Naive B cell (primary cell): ENCODE measurements at regions not wholly inside any gene's neighbourhood (a gene's known extent, or its start where the extent isn't known, plus 50 kb on each side); places are given as distances from the start of the nearest gene placed in this dataset.
"Not testable (repeated sequence)": the region's sequence is repeated elsewhere in the genome, so short reads cannot be mapped to it uniquely, and the experiment has no call there.

Source experiments
- ATAC-seq, 2 donors: fragments of 150-1000 bp; cut with Tn5 transposase; 2 replicates each; pipeline ENCODE4 v1.10.0; 2021; ENCODE audit warnings: low read depth in 2 of 2, mild to moderate bottlenecking in 2 of 2, moderate library complexity in 2 of 2
- DNase-seq: peaks from one replicate; pipeline ENCODE4 v3.0.0; 2022
- H3K27ac Mint-ChIP-seq, 6 donors: one replicate each; pipeline ENCODE4 v1.8.0; 2020 to 2022; ENCODE audit warnings: mild to moderate bottlenecking in 6 of 6, mixed read lengths in 6 of 6, moderate library complexity in 5 of 6, inconsistent platforms in 2 of 6
- H3K27me3 Mint-ChIP-seq, 3 donors: one replicate each; pipeline ENCODE4 v1.8.0; 2021 to 2022; ENCODE audit warnings: mixed read lengths in 3 of 3, mild to moderate bottlenecking in 1 of 3
- H3K36me3 Mint-ChIP-seq, 2 donors: one replicate each; pipeline ENCODE4 v1.8.0; 2020 to 2022; ENCODE audit warnings: mixed read lengths in 2 of 2, inconsistent platforms in 1 of 2, mild to moderate bottlenecking in 1 of 2
- H3K4me1 Mint-ChIP-seq, 3 donors: one replicate each; pipeline ENCODE4 v1.8.0; 2020 to 2022; ENCODE audit warnings: mixed read lengths in 3 of 3, inconsistent platforms in 1 of 3, mild to moderate bottlenecking in 1 of 3, moderate library complexity in 1 of 3
- H3K4me3 Mint-ChIP-seq, 8 donors: one replicate each; pipeline ENCODE4 v1.8.0; 2020 to 2022; ENCODE audit warnings: mild to moderate bottlenecking in 8 of 8, mixed read lengths in 8 of 8, moderate library complexity in 8 of 8, inconsistent platforms in 2 of 8
- H3K9me3 Mint-ChIP-seq, 7 donors: one replicate each; pipeline ENCODE4 v1.8.0; 2020 to 2022; ENCODE audit warnings: mixed read lengths in 7 of 7, mild to moderate bottlenecking in 5 of 7, inconsistent platforms in 2 of 7, moderate library complexity in 1 of 7

- H3K4me1 Mint-ChIP-seq, ATAC-seq, H3K27ac Mint-ChIP-seq, DNase-seq, H3K36me3 Mint-ChIP-seq, H3K4me3 Mint-ChIP-seq: not testable (repeated sequence)
- Mint-ChIP-seq H3K27me3 (peaks cover 0 to 18% (median 0%) of the 10 kb centered on the region in 3 donors), H3K9me3 (peaks cover 0 to 16% (median 9%) of the 10 kb centered on the region in 7 donors)
These were observed 463.6 kb downstream of the RPS6KC1 start for GRCh38 chr1:213514408-213515179.

DNA sequence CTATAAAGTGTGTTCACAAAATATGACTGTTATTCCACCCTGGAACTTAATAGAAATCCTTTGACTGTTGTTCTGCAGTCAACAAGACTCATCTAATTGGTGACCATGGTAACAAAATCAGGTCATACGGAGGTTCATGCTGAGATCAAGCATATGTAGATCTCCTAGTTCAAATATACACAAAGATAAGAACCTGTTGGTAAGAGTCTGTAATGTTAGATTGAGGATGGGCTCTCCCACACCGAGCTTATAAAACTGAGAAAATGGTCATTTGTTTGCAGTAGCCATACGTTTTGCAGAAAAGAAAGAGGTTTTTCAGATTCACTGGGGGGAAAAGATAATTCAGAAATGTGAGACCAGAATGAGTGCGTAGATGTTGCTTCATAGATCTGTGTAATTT, 468.1 kb downstream of the RPS6KC1 start:
- Mint-ChIP-seq H3K27me3 (peaks cover 0 to 26% (median 0%) of the 10 kb centered on the region in 3 donors), H3K9me3 (peaks cover 3 to 20% (median 12%) of the 10 kb centered on the region in 7 donors), H3K36me3 (no peaks in the 10 kb centered on the region), H3K4me1 (no peaks in the 10 kb centered on the region), H3K27ac (no peak overlapping the region), H3K4me3 (no peak overlapping the region)
- no peak for DNase-seq
- no peak for ATAC-seq

- Mint-ChIP-seq H3K27ac (no peak overlapping the region), H3K36me3 (no peaks in the 10 kb centered on the region), H3K9me3 (peaks cover 3 to 20% (median 10%) of the 10 kb centered on the region in 7 donors), H3K4me3 (no peak overlapping the region), H3K4me1 (no peaks in the 10 kb centered on the region), H3K27me3 (peaks cover 0 to 26% (median 0%) of the 10 kb centered on the region in 3 donors)
- ATAC-seq, result no peak
- no peak for DNase-seq
These were observed 466.6 kb upstream of the PROX1 start for GRCh38 chr1:213521206-213521605.

DNA sequence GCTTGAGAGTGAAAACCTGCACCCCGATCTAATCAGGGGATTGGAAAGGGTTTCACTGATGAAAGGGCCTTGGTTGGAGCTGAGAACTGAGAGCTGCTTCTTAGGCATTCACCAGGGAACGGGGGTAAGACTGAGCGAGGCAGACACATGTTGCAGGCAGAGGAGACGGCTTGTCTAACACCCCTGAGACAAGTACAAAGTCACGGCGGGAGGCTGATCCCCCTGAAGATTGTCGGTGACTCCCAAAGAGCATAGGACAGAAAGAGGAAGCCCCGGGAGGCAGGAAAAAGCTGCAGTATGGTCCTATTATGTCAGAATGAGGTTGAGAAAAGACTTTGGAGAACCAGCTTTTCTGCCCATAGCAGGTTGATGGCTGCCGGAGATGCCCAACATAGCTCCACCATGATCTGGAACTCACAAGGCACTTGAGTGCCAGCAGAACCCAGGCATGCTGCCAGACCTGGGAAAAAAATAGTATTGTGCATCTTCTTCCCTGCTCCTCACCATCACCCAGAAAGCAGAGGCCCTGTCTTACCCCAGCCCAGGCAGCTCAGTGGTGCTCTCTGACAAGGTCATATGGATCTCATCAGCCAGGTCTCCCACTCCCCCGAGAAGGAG, 463.9 kb upstream of the PROX1 start:
- no peak overlapping the region for H3K4me3 Mint-ChIP-seq
- H3K36me3 Mint-ChIP-seq, result no peaks in the 10 kb centered on the region
- ATAC-seq, result no peak
- no peak overlapping the region for H3K27ac Mint-ChIP-seq
- no peak for DNase-seq
- peaks cover 2 to 16% (median 8%) of the 10 kb centered on the region in 7 donors for H3K9me3 Mint-ChIP-seq
- H3K27me3 Mint-ChIP-seq, result peaks cover 3 to 15% (median 3%) of the 10 kb centered on the region in 3 donors
- H3K4me1 Mint-ChIP-seq, result no peaks in the 10 kb centered on the region

GRCh38 chr1:213526306-213526705, 461.5 kb upstream of the PROX1 start:
- ATAC-seq (no peak), DNase-seq (no peak)
- no peak overlapping the region for H3K4me3 Mint-ChIP-seq
- no peaks in the 10 kb centered on the region for H3K4me1 Mint-ChIP-seq
- peaks cover 0 to 8% (median 3%) of the 10 kb centered on the region in 7 donors for H3K9me3 Mint-ChIP-seq
- H3K36me3 Mint-ChIP-seq, result no peaks in the 10 kb centered on the region
- H3K27ac Mint-ChIP-seq, result no peak overlapping the region
- peaks cover 0 to 5% (median 3%) of the 10 kb centered on the region in 3 donors for H3K27me3 Mint-ChIP-seq

DNA sequence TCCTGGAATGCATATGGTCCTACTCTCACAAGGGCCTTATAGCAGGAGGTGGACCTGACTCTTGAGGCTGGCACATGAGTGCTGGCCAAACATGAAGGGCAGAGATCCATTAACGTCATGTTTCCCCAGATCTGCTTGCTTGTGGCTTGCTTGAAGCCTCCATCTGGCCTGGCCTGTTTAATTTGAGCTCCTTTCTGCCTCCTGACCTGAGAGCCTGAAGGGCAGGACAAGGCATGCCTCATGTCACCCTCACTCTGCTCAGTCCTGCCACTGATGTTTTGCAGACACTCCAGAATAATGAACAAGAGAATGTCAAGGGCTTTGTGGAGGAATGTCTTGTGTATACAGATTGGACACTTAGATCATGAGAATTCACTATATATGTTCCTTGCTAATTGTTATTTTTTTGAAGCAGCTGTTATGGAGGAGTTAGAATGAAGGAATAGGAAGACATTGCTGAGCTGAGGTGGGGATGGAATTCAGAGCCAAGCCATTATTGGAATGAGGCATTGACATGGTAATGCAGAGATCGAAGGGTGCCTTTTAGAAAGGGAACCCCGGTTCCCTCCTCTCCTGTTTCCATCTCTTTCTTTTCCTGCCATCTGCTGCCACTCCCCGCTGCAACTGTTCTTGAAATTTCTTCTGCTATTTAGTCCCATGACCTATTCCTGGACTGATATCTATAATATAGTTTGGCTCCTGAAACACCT, 457.0 kb upstream of the PROX1 start:
- Mint-ChIP-seq H3K27me3 (peaks cover 0 to 5% (median 3%) of the 10 kb centered on the region in 3 donors), H3K4me1 (no peaks in the 10 kb centered on the region), H3K36me3 (no peaks in the 10 kb centered on the region), H3K4me3 (no peak overlapping the region), H3K9me3 (peaks cover 0 to 7% (median 1%) of the 10 kb centered on the region in 7 donors), H3K27ac (no peak overlapping the region)
- ATAC-seq, result no peak
- no peak for DNase-seq

DNA sequence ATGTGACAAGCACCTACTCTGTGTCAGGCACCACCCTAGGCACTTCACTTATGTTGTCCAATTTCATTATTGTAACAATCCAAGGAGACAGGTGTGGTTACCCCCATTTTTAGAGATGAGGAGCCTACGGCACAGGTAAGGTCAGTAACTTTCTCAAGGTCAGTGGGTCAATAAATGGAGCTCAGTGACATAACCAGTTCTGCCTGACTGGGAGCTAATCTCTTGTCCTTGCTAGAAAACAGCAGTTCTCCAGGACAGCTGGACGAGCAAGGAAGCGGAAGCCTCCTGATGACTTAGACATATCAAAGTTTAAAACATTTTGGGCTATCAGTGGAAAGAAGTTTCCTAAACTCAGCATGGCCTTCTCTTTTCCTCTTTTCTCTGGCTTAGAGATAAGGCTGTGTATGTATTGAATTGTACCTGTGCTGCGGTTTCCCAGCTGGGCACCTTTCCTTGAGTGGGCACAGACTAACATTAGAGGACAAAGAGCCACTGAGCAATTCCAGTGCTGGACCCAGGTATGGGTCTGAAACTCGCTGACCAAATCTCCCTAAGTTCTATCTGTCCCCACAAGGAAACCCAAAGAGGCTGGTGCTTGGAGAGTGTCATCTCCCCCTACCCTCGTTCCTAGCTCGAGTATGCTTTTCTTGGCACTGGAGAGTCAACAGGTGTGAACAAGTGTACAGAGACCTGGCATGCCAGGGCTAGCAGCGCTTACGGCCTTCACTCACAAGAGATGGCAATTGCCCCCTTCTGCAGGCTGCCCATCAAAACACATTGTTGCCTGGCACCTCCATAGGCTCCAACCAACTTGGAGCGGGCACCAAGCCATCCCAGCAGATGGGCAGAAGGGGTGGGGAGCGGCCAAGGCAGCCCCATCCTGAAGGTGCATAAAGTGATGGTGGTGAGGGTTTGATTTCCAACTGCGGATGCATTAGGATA, 456.1 kb upstream of the PROX1 start:
- ATAC-seq, result no peak
- no peaks in the 10 kb centered on the region for H3K36me3 Mint-ChIP-seq
- peaks cover 0 to 7% (median 2%) of the 10 kb centered on the region in 7 donors for H3K9me3 Mint-ChIP-seq
- no peak overlapping the region for H3K27ac Mint-ChIP-seq
- no peaks in the 10 kb centered on the region for H3K4me1 Mint-ChIP-seq
- DNase-seq, result no peak
- H3K4me3 Mint-ChIP-seq, result no peak overlapping the region
- peaks cover 0 to 5% (median 3%) of the 10 kb centered on the region in 3 donors for H3K27me3 Mint-ChIP-seq

- H3K9me3 Mint-ChIP-seq, result peaks cover 0 to 7% (median 2%) of the 10 kb centered on the region in 7 donors
- ATAC-seq (no peak), DNase-seq (no peak)
- no peaks in the 10 kb centered on the region for H3K36me3 Mint-ChIP-seq
- H3K4me3 Mint-ChIP-seq, result no peak overlapping the region
- H3K4me1 Mint-ChIP-seq, result no peaks in the 10 kb centered on the region
- no peak overlapping the region for H3K27ac Mint-ChIP-seq
- H3K27me3 Mint-ChIP-seq, result peaks cover 0 to 5% (median 0%) of the 10 kb centered on the region in 3 donors
These were observed 454.6 kb upstream of the PROX1 start for GRCh38 chr1:213533125-213533524.

DNA sequence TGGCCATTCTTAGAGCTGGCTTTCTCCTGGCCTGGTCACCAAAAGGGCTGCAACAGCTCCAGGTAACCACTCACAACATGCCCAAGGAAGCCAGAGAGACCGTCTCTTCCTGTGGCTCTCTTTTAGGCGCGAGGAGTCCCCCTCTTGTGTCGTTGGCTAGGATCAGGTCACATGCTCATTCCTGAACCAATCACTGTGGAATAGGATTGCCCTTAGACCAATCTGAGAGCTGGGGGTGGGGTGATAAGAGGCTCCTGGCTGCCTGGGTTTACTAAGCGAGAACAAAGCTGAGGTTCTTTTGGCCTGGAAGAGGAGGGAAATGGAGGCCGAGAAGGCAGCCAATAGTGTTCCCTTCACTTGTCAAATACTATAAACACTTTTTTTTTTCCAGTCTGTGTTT, 452.1 kb upstream of the PROX1 start:
- ATAC-seq (no peak), DNase-seq (no peak)
- H3K9me3 Mint-ChIP-seq, result peaks cover 0 to 7% (median 2%) of the 10 kb centered on the region in 7 donors
- H3K27me3 Mint-ChIP-seq, result no peaks in the 10 kb centered on the region
- H3K4me3 Mint-ChIP-seq, result no peak overlapping the region
- H3K4me1 Mint-ChIP-seq, result no peaks in the 10 kb centered on the region
- H3K27ac Mint-ChIP-seq, result no peak overlapping the region
- no peaks in the 10 kb centered on the region for H3K36me3 Mint-ChIP-seq

DNA sequence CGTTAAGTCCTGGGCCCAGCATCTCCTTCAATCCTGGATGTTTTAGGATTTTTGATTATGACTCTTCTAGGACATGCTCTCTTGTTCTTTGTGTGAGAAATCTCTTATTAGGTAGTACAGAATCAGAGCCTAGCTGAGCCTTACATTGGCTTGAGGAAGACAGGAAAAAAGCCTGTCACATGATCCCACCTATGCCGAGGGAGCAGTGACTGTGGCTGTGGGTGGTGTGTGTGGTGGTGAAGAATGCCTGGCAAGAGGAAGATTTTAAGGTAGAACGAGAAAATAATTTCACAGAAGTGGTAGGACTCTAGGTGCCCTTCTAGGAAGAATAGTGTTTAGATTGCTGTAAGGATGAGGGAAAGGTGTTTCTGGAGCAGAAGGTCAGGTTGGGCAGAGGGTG, 449.5 kb upstream of the PROX1 start:
- Mint-ChIP-seq H3K4me1 (no peaks in the 10 kb centered on the region), H3K27me3 (no peaks in the 10 kb centered on the region), H3K36me3 (no peaks in the 10 kb centered on the region), H3K9me3 (peaks cover 0 to 7% (median 2%) of the 10 kb centered on the region in 7 donors), H3K27ac (no peak overlapping the region), H3K4me3 (no peak overlapping the region)
- ATAC-seq (no peak), DNase-seq (no peak)

GRCh38 chr1:213539464-213539863, 448.3 kb upstream of the PROX1 start:
- Mint-ChIP-seq H3K4me1 (no peaks in the 10 kb centered on the region), H3K27ac (no peak overlapping the region), H3K4me3 (no peak overlapping the region), H3K9me3 (peaks cover 0 to 7% (median 2%) of the 10 kb centered on the region in 7 donors), H3K36me3 (no peaks in the 10 kb centered on the region), H3K27me3 (no peaks in the 10 kb centered on the region)
- ATAC-seq (no peak), DNase-seq (no peak)

DNA sequence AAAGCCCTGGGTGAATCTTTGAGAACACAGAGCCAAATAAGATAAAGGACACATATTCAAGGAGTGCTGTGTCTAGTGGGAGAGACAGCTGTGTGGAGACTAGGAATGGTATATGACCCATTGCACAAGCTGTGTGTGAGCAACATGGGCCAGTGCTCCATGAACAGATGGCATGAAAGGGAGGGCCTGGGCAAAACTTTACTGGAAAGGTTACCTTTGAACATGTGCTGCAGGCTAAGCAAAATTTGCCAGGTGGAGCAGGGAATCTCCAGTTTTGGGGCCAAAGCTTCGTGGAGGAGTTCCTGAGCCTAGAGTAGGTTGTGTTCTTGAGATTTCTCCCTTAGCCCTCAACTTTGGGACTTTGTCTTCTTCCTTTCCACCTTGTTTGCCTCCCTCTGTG, 446.1 kb upstream of the PROX1 start:
- no peak for ATAC-seq
- Mint-ChIP-seq H3K4me3 (no peak overlapping the region), H3K27ac (no peak overlapping the region), H3K4me1 (no peaks in the 10 kb centered on the region), H3K9me3 (peaks cover 0 to 4% (median 0%) of the 10 kb centered on the region in 7 donors), H3K36me3 (no peaks in the 10 kb centered on the region), H3K27me3 (no peaks in the 10 kb centered on the region)
- DNase-seq, result no peak

- not testable (repeated sequence) for H3K27ac Mint-ChIP-seq, H3K27me3 Mint-ChIP-seq, ATAC-seq, H3K9me3 Mint-ChIP-seq, H3K4me3 Mint-ChIP-seq, DNase-seq, H3K4me1 Mint-ChIP-seq, H3K36me3 Mint-ChIP-seq
These were observed 442.6 kb upstream of the PROX1 start for GRCh38 chr1:213545181-213545580.
